Thoracic aorta (tissue), 2 donors: ENCODE measurements at regions not wholly inside any gene's neighbourhood (a gene's known extent, or its start where the extent isn't known, plus 50 kb on each side); places are given as distances from the start of the nearest gene placed in this dataset.

ENCODE experiments used
- ATAC-seq: fragments of 150-250 bp; one replicate; pipeline ENCODE4 v1.8.0; 2017; ENCODE audit warnings: low read depth; ENCODE audit not compliant: insufficient number of reproducible peaks, low FRiP score
- DNase-seq: peaks from one replicate; pipeline ENCODE4 v3.0.0-alpha.2; 2020; ENCODE audit warnings: low spot score
- H3K27ac ChIP-seq, 2 donors: fragments of 200-600 bp; sonication (generic); 1 replicate in 1 of 2; 2 replicates in 1 of 2; pipeline ENCODE4 v1.5.1; 2016; ENCODE audit warnings: mild to moderate bottlenecking in 2 of 2, moderate library complexity in 2 of 2
- H3K27me3 ChIP-seq: fragments of 200-600 bp; sonication (generic); replicated peaks from 2 replicates; pipeline ENCODE4 v1.6.0; 2016; ENCODE audit warnings: mild to moderate bottlenecking; ENCODE audit not compliant: insufficient read depth
- H3K36me3 ChIP-seq: fragments of 200-600 bp; sonication (generic); one replicate; pipeline ENCODE4 v1.5.1; 2016
- H3K4me1 ChIP-seq, 2 donors: fragments of 200-600 bp; sonication (generic); 1 replicate in 1 of 2; 2 replicates in 1 of 2; pipeline versions ENCODE4 v1.5.1 to v1.6.0; 2016; ENCODE audit warnings: low read depth in 2 of 2, mild to moderate bottlenecking in 1 of 2; ENCODE audit not compliant: control insufficient read depth in 1 of 2
- H3K4me3 ChIP-seq: fragments of 200-600 bp; sonication (generic); 2 replicates; pipeline ENCODE4 v1.5.1; 2016; ENCODE audit warnings: mild to moderate bottlenecking
- H3K9me3 ChIP-seq: fragments of 200-600 bp; sonication (generic); 2 replicates; pipeline ENCODE4 v1.5.1; 2016
- CTCF ChIP-seq: fragments of 200-600 bp; sonication (generic); IDR thresholded peaks from one replicate; pipeline ENCODE4 v1.5.1; 2019; ENCODE audit warnings: antibody characterized with exemption

GRCh38 chr5:138698713-138699112 is 54.5 kb upstream of the CTNNA1 start:
- H3K4me1 ChIP-seq = peaks cover 0 to 8% of the 10 kb centered on the region in 2 donors
- TF ChIP-seq CTCF = no peak
- no peaks in the 10 kb centered on the region for H3K27me3 ChIP-seq
- no peaks in the 10 kb centered on the region for H3K9me3 ChIP-seq
- DNase-seq (no peak), ATAC-seq (no peak)
- no peaks in the 10 kb centered on the region for H3K36me3 ChIP-seq
- H3K4me3 ChIP-seq = no peak overlapping the region
- H3K27ac ChIP-seq = no peak overlapping the region

GRCh38 chr5:138697720-138698360 is 55.4 kb upstream of the CTNNA1 start:
- no peaks in the 10 kb centered on the region for H3K27me3 ChIP-seq
- no peak overlapping the region for H3K27ac ChIP-seq
- H3K36me3 ChIP-seq = no peaks in the 10 kb centered on the region
- ATAC-seq = no peak
- no peaks in the 10 kb centered on the region for H3K9me3 ChIP-seq
- H3K4me3 ChIP-seq = no peak overlapping the region
- no peak for DNase-seq
- peaks cover 0 to 8% of the 10 kb centered on the region in 2 donors for H3K4me1 ChIP-seq
- TF ChIP-seq CTCF = no peak

GRCh38 chr5:138696501-138696900 is 56.7 kb upstream of the CTNNA1 start:
- Histone ChIP-seq H3K27me3 (no peaks in the 10 kb centered on the region), H3K27ac (no peak overlapping the region), H3K4me1 (peaks cover 0 to 8% of the 10 kb centered on the region in 2 donors), H3K36me3 (no peaks in the 10 kb centered on the region), H3K4me3 (no peak overlapping the region), H3K9me3 (no peaks in the 10 kb centered on the region)
- DNase-seq = no peak
- ATAC-seq = no peak
- no peak for TF ChIP-seq CTCF

GRCh38 chr5:138695781-138696180 is 57.4 kb upstream of the CTNNA1 start:
- Histone ChIP-seq H3K4me3 (no peak overlapping the region), H3K36me3 (no peaks in the 10 kb centered on the region), H3K4me1 (peaks cover 0 to 8% of the 10 kb centered on the region in 2 donors), H3K27me3 (no peaks in the 10 kb centered on the region), H3K27ac (no peak overlapping the region), H3K9me3 (no peaks in the 10 kb centered on the region)
- ATAC-seq (no peak), DNase-seq (no peak)
- no peak for TF ChIP-seq CTCF

- no peaks in the 10 kb centered on the region for H3K9me3 ChIP-seq
- no peak overlapping the region for H3K27ac ChIP-seq
- no peaks in the 10 kb centered on the region for H3K27me3 ChIP-seq
- no peaks in the 10 kb centered on the region for H3K36me3 ChIP-seq
- no peak for DNase-seq
- no peak for ATAC-seq
- H3K4me1 ChIP-seq = peaks cover 0 to 8% of the 10 kb centered on the region in 2 donors
- TF ChIP-seq CTCF = no peak
- H3K4me3 ChIP-seq = no peak overlapping the region
Observed at GRCh38 chr5:138694146-138694545, 59.1 kb upstream of the CTNNA1 start.
